VCaP (cell line): ENCODE measurements at regions not wholly inside any gene's neighbourhood (a gene's known extent, or its start where the extent isn't known, plus 50 kb on each side); places are given as distances from the start of the nearest gene placed in this dataset.

Experiments used
- H3K27ac ChIP-seq: fragments of 450-650 bp; 2 replicates; pipeline ENCODE4 v1.5.1; 2017
- CTCF ChIP-seq: fragments of 450-650 bp; conservative IDR thresholded peaks from 2 replicates; pipeline ENCODE4 v1.5.1; 2017; ENCODE audit warnings: mild to moderate bottlenecking, moderate library complexity

- no peak for TF ChIP-seq CTCF
- no peak overlapping the region for H3K27ac ChIP-seq
These were observed 153.9 kb upstream of the LGALSL start for GRCh38 chr2:64300066-64300465.

- TF ChIP-seq CTCF, result no peak
- no peak overlapping the region for H3K27ac ChIP-seq
These were observed 150.7 kb upstream of the LGALSL start for GRCh38 chr2:64303250-64303649.

GRCh38 chr2:64307421-64307820 lies 146.5 kb upstream of the LGALSL start:
- no peak for TF ChIP-seq CTCF
- no peak overlapping the region for H3K27ac ChIP-seq

GRCh38 chr2:64311191-64311910 lies 142.6 kb upstream of the LGALSL start:
- H3K27ac ChIP-seq, result peak overlapping the region; percentile 48; the same call in 1 of the 2 replicates
- no peak for TF ChIP-seq CTCF

- peak overlapping the region; percentile 48; the same call in 1 of the 2 replicates for H3K27ac ChIP-seq
- peak; percentile 78 for TF ChIP-seq CTCF
These were observed 141.9 kb upstream of the LGALSL start for GRCh38 chr2:64311948-64312621.

GRCh38 chr2:64312622-64313397 lies 141.2 kb upstream of the LGALSL start:
- H3K27ac ChIP-seq, result peak overlapping the region; percentile 48; the same call in 1 of the 2 replicates
- TF ChIP-seq CTCF, result peak; percentile 28; the same call in 1 of the 2 replicates

- H3K27ac ChIP-seq, result no peak overlapping the region
- TF ChIP-seq CTCF, result no peak
These were observed 140.6 kb upstream of the LGALSL start for GRCh38 chr2:64313398-64313723.
